GM18519 (cell line): ENCODE measurements at regions not wholly inside any gene's neighbourhood (a gene's known extent, or its start where the extent isn't known, plus 50 kb on each side); places are given as distances from the start of the nearest gene placed in this dataset.
"Not testable (repeated sequence)": the region's sequence is repeated elsewhere in the genome, so short reads cannot be mapped to it uniquely, and the experiment has no call there.

ENCODE experiments used
- ATAC-seq: cut with Tn5 transposase; IDR thresholded peaks from one replicate; pipeline ENCODE4 v1.9.1; 2021; ENCODE audit warnings: mild to moderate bottlenecking, moderate library complexity; ENCODE audit not compliant: unreplicated experiment, low FRiP score

DNA sequence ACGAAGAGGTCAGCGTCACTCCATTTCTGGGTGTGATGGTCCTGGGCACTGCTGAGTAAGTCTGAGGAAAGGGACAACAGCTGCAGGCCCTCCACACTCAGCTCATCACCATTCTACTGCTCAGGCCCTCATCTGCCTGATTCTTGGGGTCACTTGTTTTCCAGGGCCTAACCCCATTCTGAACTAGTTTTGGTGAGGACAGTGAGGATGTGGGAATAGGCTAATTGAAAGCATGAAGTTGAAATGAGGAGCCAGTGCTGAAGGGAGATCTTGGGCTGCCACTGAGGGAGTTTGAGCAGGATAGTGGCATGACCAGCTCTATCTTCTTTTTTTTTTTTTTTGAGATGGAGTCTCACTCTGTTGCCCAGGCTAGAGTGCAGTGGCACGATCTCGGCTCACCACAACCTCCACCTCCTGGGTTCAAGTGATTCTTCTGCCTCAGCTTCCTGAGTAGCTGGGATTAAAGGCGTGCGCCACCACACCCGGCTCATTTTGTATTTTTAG, 155.7 kb downstream of the VEGFA start:
- ATAC-seq: not testable (repeated sequence)

DNA sequence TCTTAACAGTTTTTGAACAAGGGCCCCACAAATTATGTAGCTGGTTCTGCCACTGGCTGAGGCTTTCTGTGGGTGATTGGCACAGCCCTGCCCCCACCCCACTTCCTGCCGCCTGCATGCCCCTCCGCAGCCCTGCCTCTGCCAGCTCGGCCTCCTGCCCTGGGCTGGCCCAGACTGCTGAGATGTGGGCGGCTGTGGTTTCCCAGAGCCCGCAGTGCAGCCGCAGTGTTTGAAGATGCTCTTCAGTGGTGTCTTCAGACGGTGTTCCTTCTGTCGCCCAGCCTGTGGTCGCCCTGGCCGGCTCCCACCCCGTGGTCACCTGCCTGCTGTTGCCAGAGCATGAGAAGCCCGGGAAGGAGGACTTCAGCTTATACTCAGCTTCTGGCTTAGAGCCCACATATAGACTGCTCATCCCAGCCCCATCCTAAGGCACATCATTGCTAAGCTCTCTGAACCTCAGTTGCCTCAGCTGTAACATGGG, 154.3 kb downstream of the VEGFA start:
- no peak for ATAC-seq

DNA sequence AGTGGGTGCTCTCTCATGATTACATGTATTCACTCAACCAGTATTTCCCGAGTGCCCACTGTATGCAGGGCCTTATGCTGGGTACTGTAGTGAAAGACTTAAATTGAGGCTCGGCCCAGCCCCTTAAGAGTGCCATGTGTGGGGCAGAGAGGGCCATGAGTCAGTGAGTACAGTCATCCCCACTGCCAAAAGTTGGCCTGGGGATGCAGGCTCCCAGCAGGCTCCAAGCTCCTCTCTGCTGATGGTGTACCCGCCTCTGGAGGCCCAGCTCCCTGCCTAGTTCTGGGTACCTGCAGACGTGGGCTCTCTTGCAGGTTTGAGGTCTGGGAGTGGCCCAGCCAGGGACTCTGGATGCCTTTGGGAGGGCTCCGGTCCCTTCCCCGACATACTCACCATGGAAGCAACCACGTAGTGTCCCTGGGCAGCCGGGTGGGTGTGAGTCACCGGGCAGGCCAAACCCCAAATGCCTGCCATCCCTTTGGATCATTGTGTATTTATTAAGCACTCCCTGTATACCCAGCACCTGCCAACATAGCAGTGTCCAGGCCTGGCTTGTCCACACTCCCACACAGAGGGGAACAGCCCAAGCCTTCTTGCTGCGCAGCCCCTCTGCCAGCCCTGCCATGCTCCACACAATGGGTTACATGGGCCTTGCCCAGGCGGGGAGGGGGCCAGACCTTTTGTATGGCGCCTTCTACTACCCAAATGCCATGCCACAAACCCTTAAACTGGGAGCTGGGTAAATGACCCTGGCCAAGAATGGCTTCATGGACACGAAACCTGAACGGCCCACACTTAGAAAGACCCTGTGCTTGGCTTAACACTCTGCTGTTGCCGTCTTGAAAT, 153.6 kb downstream of the VEGFA start:
- no peak for ATAC-seq

DNA sequence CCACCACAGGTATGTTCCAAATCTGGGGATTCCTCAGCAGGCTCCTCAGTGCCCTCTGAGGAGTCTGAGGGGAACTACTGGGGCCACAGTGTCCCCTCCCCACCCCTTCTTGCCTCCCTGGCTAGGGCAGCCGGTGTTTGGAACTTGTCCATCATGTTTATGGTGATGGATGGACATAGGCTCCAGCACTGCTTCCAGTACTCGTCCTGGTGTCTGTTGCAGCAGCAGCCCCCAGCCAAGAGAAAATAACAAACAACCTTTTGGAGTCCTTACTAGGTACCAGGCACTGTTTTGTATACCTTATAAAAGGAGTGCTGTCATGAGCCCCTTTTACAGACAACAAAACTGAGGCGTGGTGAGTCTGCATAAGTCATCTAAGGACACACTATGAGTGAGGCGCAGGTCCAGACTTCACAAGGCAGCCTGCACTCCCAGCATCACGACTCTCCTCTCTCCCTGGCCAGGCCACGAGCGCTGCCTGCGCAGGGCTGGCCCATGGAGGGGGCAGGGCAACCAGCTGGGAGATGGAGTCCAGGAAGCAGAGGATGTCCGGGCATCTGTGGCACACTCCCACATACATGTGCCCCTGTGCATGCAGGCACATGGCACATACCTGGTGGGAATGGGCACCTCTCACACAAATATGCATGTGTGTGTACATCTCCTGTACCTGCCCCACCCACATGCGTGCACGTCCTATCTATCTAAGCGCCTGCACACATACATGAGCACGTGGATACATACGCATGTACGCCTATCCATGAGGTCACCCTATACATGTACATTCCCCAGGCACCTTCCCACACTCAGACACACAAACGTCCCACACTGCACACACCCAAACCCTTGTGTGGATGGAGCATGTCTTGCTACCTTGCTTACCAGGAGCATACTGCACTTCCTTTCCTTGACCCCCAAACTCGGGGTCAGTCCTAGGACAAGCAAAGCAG, 152.7 kb downstream of the VEGFA start:
- no peak for ATAC-seq

DNA sequence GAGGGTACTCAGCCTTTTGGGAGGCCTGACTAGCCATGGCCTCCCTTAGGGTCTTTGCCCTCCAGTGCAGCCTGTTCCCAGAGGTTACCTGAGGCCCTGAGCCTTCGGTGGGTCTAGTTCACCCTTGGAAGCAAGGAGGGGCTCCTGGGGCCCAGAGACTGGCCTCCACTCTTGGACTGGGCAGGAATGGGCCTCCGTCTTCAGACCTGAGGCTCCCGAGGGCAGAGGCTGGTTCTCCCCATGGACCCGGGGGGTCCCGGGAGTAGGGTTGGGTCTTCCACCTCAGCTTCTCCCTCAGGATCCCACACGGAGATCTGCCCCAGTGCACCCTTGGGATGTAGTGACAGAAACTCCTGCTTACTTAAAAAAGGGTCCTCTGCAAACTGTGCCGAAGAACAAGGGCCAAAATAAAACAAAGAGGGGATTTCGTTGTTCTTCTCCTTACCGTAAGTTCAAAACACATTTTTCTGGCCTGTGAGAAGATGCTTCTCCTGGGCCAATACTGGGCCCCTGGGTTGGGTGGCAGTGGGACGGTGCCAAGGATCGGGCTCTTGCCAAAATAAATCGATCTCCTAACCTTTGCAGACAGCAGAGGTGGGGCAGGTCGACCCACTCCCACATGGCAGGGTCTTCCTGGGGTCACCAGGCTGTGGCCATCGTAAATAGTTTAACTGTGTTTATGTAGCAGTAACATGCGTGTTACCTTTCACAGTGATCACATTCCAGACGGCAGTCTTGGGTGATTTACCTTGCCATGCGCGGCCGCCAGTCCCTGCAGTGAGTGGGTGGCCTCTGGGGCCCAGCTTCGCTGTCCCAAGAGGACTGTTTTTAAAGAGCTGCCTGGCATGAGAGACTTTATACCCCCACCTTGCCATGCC, 151.8 kb downstream of the VEGFA start:
- ATAC-seq: no peak

DNA sequence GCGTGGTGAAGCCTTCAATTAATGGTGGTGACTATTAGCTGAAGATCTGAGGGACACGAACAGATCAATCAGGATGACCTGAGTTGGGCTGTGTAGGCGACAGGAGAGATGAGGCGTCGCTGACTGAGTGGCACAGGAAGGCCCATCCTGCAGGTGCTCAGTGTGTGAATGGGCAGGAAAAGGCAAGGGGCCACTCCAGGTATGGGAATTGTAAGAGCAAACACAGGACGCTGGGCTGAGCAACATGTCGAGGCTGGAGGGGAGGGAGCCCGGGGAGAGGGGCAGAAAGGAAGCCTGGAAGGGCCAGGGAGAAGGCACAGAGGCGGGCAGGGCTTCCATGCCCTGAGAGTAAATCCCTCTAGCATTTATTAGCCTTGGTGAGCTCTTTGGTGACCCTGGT, 151.0 kb downstream of the VEGFA start:
- no peak for ATAC-seq

DNA sequence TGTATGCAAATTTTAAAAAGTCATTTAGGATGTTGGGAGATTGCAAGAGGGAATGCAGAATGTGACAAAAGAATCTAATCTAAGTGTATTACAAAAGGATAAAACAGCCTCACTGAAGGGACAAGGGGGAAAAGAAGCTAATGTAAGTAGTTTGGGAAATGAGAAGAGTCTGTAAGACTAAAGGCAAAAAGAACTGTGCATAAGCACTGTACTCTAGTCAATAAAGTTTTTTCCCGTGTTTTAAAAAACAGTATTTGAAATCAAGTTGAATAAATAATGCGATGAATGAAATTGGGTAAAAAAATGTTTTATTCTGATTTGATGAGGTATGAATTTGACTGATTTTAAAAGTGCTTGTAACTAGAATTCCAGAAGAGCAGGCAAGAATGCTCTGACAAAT, 149.8 kb downstream of the VEGFA start:
- ATAC-seq: no peak

DNA sequence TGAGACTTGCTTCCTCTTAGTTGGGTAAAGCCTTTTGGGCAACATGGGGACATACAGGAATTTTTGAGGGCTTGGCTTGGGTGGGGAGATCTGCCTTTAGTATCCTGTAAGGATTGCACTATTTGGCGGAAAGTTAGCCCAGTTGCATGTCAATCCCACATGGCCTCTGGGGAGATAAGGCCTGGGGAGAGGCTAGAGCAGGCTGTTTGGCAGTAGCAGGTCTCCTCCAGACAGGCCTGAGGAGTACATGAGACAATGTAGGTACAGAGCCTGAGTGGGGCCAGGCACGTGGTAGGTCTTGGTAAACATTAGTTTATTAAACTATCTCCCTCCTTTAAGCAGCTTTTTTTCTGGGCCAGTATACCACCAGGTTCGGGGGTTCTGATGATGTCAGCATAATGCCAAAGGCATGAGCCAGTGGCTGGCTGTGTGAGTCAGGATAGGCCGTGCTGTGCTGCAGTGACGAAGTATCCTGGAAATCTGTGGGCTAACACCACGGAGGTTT, 147.9 kb downstream of the VEGFA start:
- no peak for ATAC-seq

DNA sequence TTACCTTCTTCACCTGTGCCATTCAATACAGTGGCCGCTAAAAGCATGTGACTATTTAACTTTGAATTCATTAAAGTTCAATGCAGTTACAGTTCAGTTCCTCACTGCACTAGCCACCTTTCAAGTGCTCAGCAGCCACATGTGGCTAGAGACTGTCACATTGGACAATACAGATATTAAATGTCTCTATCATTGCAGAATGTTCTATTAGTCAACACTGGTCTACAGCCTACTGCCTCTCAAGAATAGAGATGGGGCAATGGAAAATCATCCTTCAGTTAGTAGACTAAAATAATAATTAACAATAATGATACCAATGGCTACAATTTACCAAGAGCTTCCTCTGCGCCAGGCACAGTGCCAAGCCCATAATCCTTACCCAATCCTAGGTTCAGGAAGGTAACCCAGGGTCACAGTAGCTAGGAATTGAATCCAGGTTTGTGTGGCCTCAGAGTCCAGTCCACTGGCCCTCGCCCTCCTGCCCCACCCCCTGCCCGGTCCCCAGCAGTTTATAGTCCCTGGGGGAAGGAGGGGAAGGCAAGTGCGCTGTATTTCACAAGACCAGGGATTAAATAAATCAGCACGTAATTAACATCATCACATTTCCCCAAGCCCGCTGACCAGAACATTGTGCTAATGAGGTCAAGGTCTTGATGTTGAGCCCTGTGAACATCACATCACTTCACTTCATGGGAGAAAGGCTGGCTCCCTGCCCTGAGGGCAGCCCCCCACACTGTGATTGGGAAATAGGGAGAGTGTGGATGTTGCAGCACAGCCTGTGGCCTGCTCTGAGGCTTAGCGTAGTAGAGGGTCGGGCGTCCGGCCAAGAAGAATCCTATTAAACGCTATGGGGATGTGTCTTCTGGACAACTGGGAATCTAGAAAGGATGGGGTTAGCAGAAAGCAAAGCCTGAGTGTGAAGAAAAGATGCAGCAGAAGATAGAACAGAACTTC, 147.2 kb downstream of the VEGFA start:
- no peak for ATAC-seq

DNA sequence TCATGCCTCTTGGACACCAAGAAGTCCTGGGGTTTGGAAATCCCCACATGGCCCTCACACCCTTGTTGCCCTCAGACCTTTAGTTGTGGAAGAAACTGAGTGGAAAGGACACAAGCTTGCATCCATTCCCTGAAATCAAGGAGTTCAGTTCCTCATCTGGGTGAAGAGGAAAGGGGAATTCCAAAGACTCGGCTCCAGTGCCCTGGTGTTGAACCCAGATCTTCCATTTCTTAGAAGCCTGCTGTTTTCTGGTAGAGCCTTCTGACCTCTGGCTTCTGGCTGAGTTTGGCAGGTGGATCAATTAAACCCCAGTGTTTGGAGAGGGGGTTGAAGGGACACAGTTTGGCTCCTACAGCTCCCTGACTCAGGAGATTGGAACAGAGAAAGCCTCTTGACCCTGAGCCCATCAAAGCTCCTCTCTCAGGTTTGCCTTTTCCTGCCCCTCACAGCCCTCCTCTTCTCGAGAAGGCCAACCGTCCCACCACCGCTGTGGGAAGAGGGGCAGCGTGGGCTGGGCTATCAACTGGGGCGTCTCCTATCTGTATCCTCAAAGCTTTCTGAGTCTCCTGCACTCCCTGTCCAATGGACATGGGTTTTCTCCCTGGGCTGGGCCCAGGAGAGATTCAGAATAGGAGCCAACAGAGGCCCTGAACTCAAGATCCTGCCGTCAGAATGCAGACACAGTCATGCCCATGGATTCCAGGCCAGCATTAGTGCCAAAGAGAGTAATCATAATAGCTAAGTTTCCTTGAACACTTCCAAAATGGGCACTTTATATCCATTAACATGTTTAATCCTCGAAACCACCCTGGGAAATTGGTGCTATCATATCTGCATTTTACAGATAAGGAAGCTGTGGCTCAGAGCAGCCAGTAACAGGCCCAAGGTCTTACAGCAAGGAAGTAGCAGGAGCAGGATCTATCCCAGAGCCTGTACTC, 146.2 kb downstream of the VEGFA start:
- no peak for ATAC-seq

DNA sequence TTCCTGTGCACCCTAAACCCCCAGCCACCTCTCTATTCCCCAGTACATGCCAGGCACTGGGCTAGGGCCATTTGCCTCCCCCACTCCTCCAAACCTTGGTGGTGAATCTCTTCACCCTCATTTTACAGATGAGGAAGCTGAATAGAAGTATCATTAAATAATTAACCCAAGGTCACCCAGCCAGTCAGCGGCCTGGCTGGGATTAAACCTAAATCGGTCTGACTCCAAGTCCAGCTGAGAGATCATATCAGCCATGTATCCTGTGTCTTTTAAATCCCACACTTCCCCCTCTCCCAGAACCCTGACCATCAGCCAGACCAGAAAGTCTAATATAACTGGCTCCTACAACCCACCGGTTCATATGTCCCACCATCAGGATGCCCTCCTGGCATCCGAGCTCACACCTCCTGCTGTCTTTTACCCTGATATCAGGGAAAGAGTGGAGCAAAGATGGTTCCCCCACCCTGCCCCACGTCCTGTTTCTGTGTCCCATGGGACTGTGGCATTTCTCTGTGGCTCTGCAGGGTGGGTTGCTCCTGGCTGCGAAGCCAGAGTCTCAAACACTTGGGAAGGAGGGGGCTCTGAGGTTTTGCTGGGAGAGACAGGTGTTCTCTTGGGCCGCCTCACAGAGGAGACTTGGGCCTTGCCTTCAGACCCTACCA, 145.3 kb downstream of the VEGFA start:
- ATAC-seq: no peak

DNA sequence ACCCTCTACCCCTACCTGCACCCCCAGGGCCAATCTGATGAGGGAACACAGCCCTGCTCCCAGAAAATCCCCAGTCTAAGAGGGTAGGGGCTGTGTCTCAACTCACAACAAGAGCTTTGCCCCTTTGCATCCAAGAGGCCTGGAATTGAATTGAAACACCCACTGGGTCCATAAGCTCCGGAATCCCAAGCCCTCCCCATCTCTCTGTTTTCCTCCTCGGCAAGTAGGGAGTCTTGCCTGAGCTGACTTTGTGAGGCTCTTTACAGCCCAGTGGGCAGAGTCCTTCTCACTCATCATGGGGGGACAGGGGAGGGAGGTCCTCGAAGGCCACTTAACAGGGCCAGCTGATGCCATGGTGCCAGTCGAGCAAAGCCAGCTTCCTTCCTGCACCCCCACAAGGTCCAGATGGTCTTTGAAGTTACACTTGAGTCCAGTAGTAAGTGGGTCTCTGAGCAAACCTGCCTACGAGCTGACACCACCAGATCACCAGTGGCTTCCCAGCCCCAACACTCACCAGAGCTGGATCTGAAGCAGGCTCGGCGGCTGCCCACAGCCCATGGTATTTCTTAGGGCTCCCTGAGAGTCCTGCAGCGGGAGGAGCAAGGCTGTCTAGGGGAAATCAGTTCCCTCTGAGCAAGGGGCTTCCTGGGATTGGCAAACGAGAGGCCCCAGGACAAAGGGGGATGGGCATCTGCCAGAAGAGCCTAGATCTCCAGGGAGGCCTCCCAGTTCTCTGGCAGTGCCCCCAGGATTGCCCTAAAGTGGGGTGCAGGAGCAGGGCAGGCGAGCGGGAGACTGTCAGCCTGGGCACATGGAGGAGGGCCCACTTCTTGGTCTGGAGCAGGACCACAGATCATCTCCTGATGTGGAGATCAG, 144.5 kb downstream of the VEGFA start:
- ATAC-seq: no peak

DNA sequence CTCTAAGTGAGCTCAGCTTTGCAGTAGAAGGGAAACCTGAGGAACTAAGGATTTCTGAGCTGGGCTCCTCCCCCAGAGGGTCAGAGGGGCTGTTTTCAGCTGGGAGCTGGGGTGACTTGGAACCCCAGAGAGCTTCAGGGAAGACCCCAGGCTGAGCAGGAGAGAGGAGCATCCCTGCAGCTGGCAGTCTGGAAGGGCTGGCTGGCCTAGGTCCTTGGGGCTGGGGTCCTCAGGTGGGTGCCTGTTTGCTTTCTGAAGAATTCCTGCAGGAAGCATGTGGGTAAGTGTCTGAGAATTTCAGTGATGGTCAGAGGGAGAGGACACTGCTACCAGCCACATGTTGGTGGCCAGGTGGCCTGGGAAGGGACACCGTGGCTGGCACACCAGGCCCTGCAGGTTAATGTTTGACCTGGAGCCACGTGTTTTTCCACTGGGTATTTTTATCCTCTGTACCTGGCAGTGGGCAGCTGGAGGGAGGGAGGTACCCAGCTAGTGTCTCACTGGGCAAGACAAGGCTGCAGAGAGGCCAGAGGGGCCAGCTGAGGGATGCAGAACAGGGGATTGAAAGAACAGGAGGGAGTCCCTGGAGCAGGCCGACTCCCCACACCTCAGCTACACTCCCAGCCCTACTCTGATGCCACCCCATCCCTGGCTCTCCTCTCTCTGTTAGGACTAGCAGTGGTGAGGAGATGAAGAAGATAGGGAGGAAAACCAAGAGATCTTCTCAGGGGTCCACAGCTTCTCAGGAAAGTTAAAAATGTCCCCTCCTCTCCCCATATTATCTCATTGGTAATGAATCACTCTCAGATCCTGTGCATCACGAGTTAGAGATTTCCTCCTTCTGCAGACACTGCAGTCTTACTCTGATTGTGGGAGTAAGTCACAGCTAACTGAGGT, 143.6 kb downstream of the VEGFA start:
- no peak for ATAC-seq

DNA sequence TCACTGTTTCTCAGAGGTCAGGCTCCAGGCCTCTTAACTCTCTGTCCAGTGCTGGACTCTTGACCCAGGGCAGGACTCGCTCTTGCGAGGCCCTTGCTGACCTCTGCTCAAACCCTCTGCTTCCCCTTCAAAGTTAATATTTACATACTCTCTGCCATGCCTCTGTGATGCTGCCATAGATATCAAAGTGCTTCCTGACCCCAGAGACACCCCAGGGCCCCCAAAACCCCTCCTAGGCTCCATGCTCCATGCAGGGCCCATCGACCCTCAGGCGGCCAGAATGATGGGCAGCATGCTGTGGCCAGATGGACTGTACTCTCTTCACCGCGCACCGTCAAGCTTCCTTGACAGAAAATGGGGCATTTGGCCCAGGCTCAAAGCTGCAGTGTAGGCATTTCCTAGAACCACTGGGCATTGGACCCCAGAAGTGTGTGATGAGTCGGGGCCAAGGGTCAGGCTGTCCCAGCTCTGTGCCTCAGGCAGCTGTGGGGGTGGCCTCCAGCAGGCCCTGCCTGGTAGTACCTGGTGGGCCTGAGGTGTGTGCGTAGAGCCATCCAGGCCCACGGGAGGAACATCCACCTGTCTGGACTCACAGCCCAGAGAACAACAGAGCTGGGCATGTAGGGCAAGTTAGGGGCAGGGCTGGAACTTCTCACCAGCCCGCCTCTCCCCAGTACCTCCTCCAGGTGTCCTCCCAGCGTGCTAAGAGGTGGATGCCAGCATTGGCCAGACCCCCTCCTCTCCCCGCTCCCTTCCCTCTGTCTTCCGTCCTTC, 142.8 kb downstream of the VEGFA start:
- no peak for ATAC-seq
